IMR-90 (cell line): ENCODE measurements at regions not wholly inside any gene's neighbourhood (a gene's known extent, or its start where the extent isn't known, plus 50 kb on each side); places are given as distances from the start of the nearest gene placed in this dataset.

Experiments
- ATAC-seq: fragments of 200-7000 bp; cut with Tn5 transposase; 2 replicates; pipeline ENCODE4 v1.9.1; 2020; ENCODE audit warnings: low read depth, mild to moderate bottlenecking, moderate library complexity
- BruUV-seq: library from RNA; stranded (reverse); fragments of 400-500 nt; replicated peaks from 2 replicates; lab custom pipeline; 2021; lab: Mats Ljungman, UMichigan
- CTCF ChIA-PET: fragments of 300-600 bp; formaldehyde crosslinking; extraction: SDS; loops from one replicate; lab custom pipeline; 2021; ENCODE audit warnings: antibody characterized with exemption; lab: Yijun Ruan, JAX
- POLR2A ChIA-PET: fragments of 300-600 bp; sonication (Branson Sonifier 250); formaldehyde crosslinking; loops from one replicate; lab custom pipeline; 2022; ENCODE audit warnings: antibody characterized with exemption; ENCODE audit not compliant: unreplicated experiment; lab: Charles Lee
- DNase-seq: peaks from one replicate; pipeline ENCODE4 v3.0.0; 2013
- H2AFZ ChIP-seq: replicated peaks from 2 replicates; pipeline ENCODE3; 2013; ENCODE audit warnings: low read length, mild to moderate bottlenecking; ENCODE audit not compliant: poor library complexity
- H2AK5ac ChIP-seq: 2 replicates; pipeline ENCODE4 v1.6.1; 2013; ENCODE audit warnings: low read depth, low read length, inconsistent platforms
- H2AK9ac ChIP-seq: replicated peaks from 2 replicates; pipeline ENCODE3; 2013; ENCODE audit warnings: mild to moderate bottlenecking, low read depth, low read length, moderate library complexity; ENCODE audit not compliant: poor library complexity
- H2BK120ac ChIP-seq: 2 replicates; pipeline ENCODE4 v1.6.1; 2013; ENCODE audit warnings: low read depth, low read length, inconsistent platforms
- H2BK15ac ChIP-seq: 3 replicates; pipeline ENCODE4 v1.6.1; 2013; ENCODE audit warnings: low read depth, low read length, inconsistent platforms
- H2BK20ac ChIP-seq: 2 replicates; pipeline ENCODE4 v1.6.1; 2013; ENCODE audit warnings: low read depth, mild to moderate bottlenecking, inconsistent platforms, low read length, moderate library complexity
- H2BK5ac ChIP-seq: 2 replicates; pipeline ENCODE4 v1.6.1; 2013; ENCODE audit warnings: mild to moderate bottlenecking, low read depth, low read length, inconsistent platforms; ENCODE audit not compliant: poor library complexity, severe bottlenecking
- H3K14ac ChIP-seq: replicated peaks from 2 replicates; pipeline ENCODE4 v1.6.1; 2013; ENCODE audit warnings: low read depth, low read length, inconsistent platforms
- H3K18ac ChIP-seq: 2 replicates; pipeline ENCODE4 v1.6.1; 2013; ENCODE audit warnings: low read depth, low read length, control low read depth
- H3K23ac ChIP-seq: 2 replicates; pipeline ENCODE4 v1.6.1; 2013; ENCODE audit warnings: low read depth, low read length, inconsistent platforms
- H3K27ac ChIP-seq: 2 replicates; pipeline ENCODE4 v1.5.1; 2013; ENCODE audit warnings: mild to moderate bottlenecking, control low read depth, low read length; ENCODE audit not compliant: insufficient read depth
- H3K27me3 ChIP-seq: 2 replicates; pipeline ENCODE4 v1.6.1; 2013; ENCODE audit warnings: low read length; ENCODE audit not compliant: control insufficient read depth, insufficient read depth
- H3K36me3 ChIP-seq: 2 replicates; pipeline ENCODE4 v1.6.1; 2013; ENCODE audit warnings: low read length, mixed read lengths; ENCODE audit not compliant: control insufficient read depth, insufficient read depth
- H3K4ac ChIP-seq: 2 replicates; pipeline ENCODE4 v1.6.1; 2013; ENCODE audit warnings: low read depth, low read length, inconsistent platforms
- H3K4me1 ChIP-seq: 2 replicates; pipeline ENCODE4 v1.6.1; 2013; ENCODE audit warnings: low read length, mixed read lengths; ENCODE audit not compliant: control insufficient read depth, insufficient read depth
- H3K4me2 ChIP-seq: 2 replicates; pipeline ENCODE4 v1.6.1; 2013; ENCODE audit warnings: low read depth, mild to moderate bottlenecking, control low read depth, low read length, moderate library complexity
- H3K4me3 ChIP-seq: 2 replicates; pipeline ENCODE4 v1.5.1; 2013; ENCODE audit warnings: low read depth, mild to moderate bottlenecking, control low read depth, low read length, moderate library complexity; ENCODE audit not compliant: insufficient read depth
- H3K56ac ChIP-seq: 2 replicates; pipeline ENCODE4 v1.6.1; 2013; ENCODE audit warnings: low read length, inconsistent platforms; ENCODE audit not compliant: insufficient read depth; ENCODE audit errors: extremely low read depth
- H3K79me1 ChIP-seq, 2 experiments: 2 replicates each; pipeline ENCODE4 v1.6.1; 2013; ENCODE audit warnings: low read length in 2 of 2, inconsistent platforms in 1 of 2, low read depth in 1 of 2
- H3K9ac ChIP-seq: 2 replicates; pipeline ENCODE4 v1.6.1; 2013; ENCODE audit warnings: low read depth, low read length, control low read depth
- H3K9me1 ChIP-seq: 2 replicates; pipeline ENCODE4 v1.6.1; 2013; ENCODE audit warnings: low read length, inconsistent platforms; ENCODE audit not compliant: insufficient read depth
- H3K9me3 ChIP-seq: 2 replicates; pipeline ENCODE4 v1.6.1; 2013; ENCODE audit warnings: low read length; ENCODE audit not compliant: control insufficient read depth, insufficient read depth
- H4K20me1 ChIP-seq: 2 replicates; pipeline ENCODE4 v1.6.1; 2013; ENCODE audit warnings: low read length, inconsistent platforms; ENCODE audit not compliant: insufficient read depth
- H4K5ac ChIP-seq: 2 replicates; pipeline ENCODE4 v1.6.1; 2013; ENCODE audit warnings: mild to moderate bottlenecking, low read depth, low read length, control low read depth
- H4K8ac ChIP-seq, 2 experiments: 2 replicates each; pipeline ENCODE4 v1.6.1; 2013; ENCODE audit warnings: low read depth in 2 of 2, low read length in 2 of 2, control low read depth in 1 of 2, inconsistent platforms in 1 of 2
- H4K91ac ChIP-seq: 2 replicates; pipeline ENCODE4 v1.6.1; 2013; ENCODE audit warnings: low read depth, low read length, inconsistent platforms; ENCODE audit not compliant: insufficient read depth
- BHLHE40 ChIP-seq: fragments of 150-350 bp; IDR thresholded peaks from 2 replicates; pipeline ENCODE4 v1.6.1; 2016; ENCODE audit warnings: mild to moderate bottlenecking, low read depth, low read length
- CEBPB ChIP-seq: IDR thresholded peaks from 2 replicates; pipeline ENCODE4 v1.6.1; 2012; ENCODE audit warnings: low read depth, low read length, improper control_type of control experiment
- CHD1 ChIP-seq: IDR thresholded peaks from 2 replicates; pipeline ENCODE4 v1.6.1; 2012; ENCODE audit warnings: low read depth, low read length, improper control_type of control experiment
- FOS ChIP-seq: fragments of 150-350 bp; IDR thresholded peaks from 2 replicates; pipeline ENCODE4 v1.6.1; 2016; ENCODE audit warnings: low read depth, low read length
- MAFK ChIP-seq: IDR thresholded peaks from 2 replicates; pipeline ENCODE4 v1.6.1; 2012; ENCODE audit warnings: low read depth, low read length, improper control_type of control experiment
- NFE2L2 ChIP-seq: fragments of 150-350 bp; IDR thresholded peaks from 2 replicates; pipeline ENCODE4 v1.6.1; 2016; ENCODE audit warnings: low read depth, mild to moderate bottlenecking, low read length
- RAD21 ChIP-seq: IDR thresholded peaks from 2 replicates; pipeline ENCODE4 v1.6.1; 2012; ENCODE audit warnings: low read length, improper control_type of control experiment
- RCOR1 ChIP-seq: IDR thresholded peaks from 2 replicates; pipeline ENCODE4 v1.6.1; 2012; ENCODE audit warnings: mild to moderate bottlenecking, low read length, improper control_type of control experiment; ENCODE audit not compliant: insufficient replicate concordance
- RFX5 ChIP-seq: IDR thresholded peaks from 2 replicates; pipeline ENCODE4 v1.8.0; 2012; ENCODE audit warnings: low read depth, mild to moderate bottlenecking, low read length, moderate library complexity
- SMC3 ChIP-seq: fragments of 150-350 bp; IDR thresholded peaks from 2 replicates; pipeline ENCODE4 v1.6.1; 2016; ENCODE audit warnings: low read depth, mild to moderate bottlenecking, antibody characterized with exemption, low read length, moderate library complexity
- WGBS, 2 experiments: methylation state at CpG; one replicate each; pipeline versions ENCODE4 v1.1.5 to v1.1.7; 2013; ENCODE audit warnings: missing lambda C conversion rate in 2 of 2; ENCODE audit not compliant: insufficient read length in 1 of 2; ENCODE audit errors: extremely low coverage in 2 of 2; 5-methylcytosine and 5-hydroxymethylcytosine counted together
- dilution Hi-C: fragments of 300-500 bp; cut with HindIII; formaldehyde crosslinking; loops from one replicate; pipeline ENCODE4 v1.14.3; 2018; ENCODE audit warnings: low sequenced_read_pairs; ENCODE audit not compliant: unreplicated experiment
- in situ Hi-C: fragments of 300-500 bp; cut with MboI; formaldehyde crosslinking; loops from 3 replicates; pipeline ENCODE4 v1.14.3; 2019; ENCODE audit warnings: low sequenced_read_pairs, inconsistent platforms, mixed read lengths
- intact Hi-C: fragments of 100-400 bp; cut with micrococcal nuclease; formaldehyde crosslinking; loops from 2 replicates; pipeline ENCODE4 v1.10.0; 2022
- TF ChIP-seq, protein P1 (sequence below): fragments of 150-350 bp; IDR thresholded peaks from 2 replicates; pipeline ENCODE4 v1.6.1; 2016; ENCODE audit warnings: low read depth, mild to moderate bottlenecking, low read length, moderate library complexity, borderline replicate concordance
- TF ChIP-seq, protein P2 (sequence below): conservative IDR thresholded peaks from 2 replicates; pipeline ENCODE4 v1.5.1; 2012; ENCODE audit warnings: mild to moderate bottlenecking, low read depth, low read length, improper control_type of control experiment
- TF ChIP-seq, protein P3 (sequence below): fragments of 150-350 bp; IDR thresholded peaks from 2 replicates; pipeline ENCODE4 v1.6.1; 2017; ENCODE audit warnings: mild to moderate bottlenecking, antibody characterized with exemption, low read length, low read depth

DNA sequence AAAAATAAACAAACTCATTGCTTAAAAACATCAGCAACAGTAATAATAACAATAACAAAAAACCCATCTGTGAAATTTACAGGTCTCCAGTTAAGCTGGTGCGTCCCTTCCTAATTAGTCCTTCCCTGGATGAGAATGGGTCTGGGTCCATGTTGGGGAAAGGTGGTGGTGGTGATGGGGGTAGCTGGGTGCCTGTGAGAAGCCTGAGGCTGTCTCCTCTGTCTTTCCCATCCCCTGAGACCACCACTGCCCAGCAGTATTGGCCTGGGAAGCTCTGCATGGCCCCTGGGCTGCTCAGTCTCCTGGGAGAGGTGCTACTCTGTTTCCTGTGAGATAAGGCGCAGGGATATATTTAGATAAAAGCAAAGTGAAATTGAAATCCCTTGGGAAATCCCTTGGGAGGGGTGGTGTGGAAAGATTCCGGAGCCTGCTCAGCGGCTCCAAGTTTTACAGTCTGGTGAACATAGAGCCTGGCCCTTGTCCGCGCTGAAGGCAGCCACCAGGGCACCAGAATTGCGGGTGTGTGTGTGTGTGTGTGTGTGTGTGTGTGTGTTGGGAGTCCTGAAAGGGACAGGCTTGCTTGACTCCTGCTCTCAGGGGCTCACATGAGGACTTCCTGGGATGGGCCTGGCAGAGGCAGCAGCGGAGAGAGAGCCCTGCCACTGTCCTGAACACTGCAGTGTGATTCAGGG is 150.2 kb downstream of the FOXD2 start:
- intact Hi-C loops (no loop called here), in situ Hi-C loops (no loop called here), dilution Hi-C loops (no loop called here)
- Histone ChIP-seq H3K9me3 (no peaks in the 10 kb centered on the region), H3K4ac (no peak overlapping the region), H3K4me3 (no peak overlapping the region), H3K18ac (no peak overlapping the region), H4K20me1 (no peaks in the 10 kb centered on the region), H4K5ac (no peak overlapping the region), H3K56ac (no peak overlapping the region), H2BK20ac (no peak overlapping the region), H3K9ac (no peak overlapping the region), H2AK9ac (no peak overlapping the region), H3K27me3 (peaks cover 6% of the 10 kb centered on the region; the same call in 1 of the 2 replicates), H3K23ac (no peak overlapping the region), H3K36me3 (no peaks in the 10 kb centered on the region), H2BK15ac (no peak overlapping the region), H3K9me1 (no peaks in the 10 kb centered on the region), H2AFZ (no peak overlapping the region), H2AK5ac (no peak overlapping the region), H4K91ac (no peak overlapping the region), H3K79me1 (no peaks in the 10 kb centered on the region), H3K14ac (no peak overlapping the region), H2BK5ac (no peak overlapping the region), H3K4me1 (no peaks in the 10 kb centered on the region), H3K4me2 (no peak overlapping the region), H4K8ac (no peak overlapping the region), H2BK120ac (no peak overlapping the region), H3K27ac (no peak overlapping the region)
- DNase-seq (no peak), ATAC-seq (no peak)
- ChIA-PET POLR2A (no interaction called here), CTCF (no interaction called here)
- 60% methylated on average over 1 of the region's 8 CpGs; no CpG with 5 or more reads in 1 of the 2 experiments for WGBS, 2 experiments
- no TSS peak for BruUV-seq
- TF ChIP-seq, protein P1, sequence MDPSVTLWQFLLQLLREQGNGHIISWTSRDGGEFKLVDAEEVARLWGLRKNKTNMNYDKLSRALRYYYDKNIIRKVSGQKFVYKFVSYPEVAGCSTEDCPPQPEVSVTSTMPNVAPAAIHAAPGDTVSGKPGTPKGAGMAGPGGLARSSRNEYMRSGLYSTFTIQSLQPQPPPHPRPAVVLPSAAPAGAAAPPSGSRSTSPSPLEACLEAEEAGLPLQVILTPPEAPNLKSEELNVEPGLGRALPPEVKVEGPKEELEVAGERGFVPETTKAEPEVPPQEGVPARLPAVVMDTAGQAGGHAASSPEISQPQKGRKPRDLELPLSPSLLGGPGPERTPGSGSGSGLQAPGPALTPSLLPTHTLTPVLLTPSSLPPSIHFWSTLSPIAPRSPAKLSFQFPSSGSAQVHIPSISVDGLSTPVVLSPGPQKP, result no peak
- TF ChIP-seq CEBPB (no peak), MAFK (no peak), CHD1 (no peak), NFE2L2 (no peak), BHLHE40 (no peak), RAD21 (no peak), SMC3 (no peak), RCOR1 (no peak), FOS (no peak), RFX5 (no peak)
- TF ChIP-seq, protein P2, sequence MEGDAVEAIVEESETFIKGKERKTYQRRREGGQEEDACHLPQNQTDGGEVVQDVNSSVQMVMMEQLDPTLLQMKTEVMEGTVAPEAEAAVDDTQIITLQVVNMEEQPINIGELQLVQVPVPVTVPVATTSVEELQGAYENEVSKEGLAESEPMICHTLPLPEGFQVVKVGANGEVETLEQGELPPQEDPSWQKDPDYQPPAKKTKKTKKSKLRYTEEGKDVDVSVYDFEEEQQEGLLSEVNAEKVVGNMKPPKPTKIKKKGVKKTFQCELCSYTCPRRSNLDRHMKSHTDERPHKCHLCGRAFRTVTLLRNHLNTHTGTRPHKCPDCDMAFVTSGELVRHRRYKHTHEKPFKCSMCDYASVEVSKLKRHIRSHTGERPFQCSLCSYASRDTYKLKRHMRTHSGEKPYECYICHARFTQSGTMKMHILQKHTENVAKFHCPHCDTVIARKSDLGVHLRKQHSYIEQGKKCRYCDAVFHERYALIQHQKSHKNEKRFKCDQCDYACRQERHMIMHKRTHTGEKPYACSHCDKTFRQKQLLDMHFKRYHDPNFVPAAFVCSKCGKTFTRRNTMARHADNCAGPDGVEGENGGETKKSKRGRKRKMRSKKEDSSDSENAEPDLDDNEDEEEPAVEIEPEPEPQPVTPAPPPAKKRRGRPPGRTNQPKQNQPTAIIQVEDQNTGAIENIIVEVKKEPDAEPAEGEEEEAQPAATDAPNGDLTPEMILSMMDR, result no peak
- TF ChIP-seq, protein P3, sequence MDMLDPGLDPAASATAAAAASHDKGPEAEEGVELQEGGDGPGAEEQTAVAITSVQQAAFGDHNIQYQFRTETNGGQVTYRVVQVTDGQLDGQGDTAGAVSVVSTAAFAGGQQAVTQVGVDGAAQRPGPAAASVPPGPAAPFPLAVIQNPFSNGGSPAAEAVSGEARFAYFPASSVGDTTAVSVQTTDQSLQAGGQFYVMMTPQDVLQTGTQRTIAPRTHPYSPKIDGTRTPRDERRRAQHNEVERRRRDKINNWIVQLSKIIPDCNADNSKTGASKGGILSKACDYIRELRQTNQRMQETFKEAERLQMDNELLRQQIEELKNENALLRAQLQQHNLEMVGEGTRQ, result no peak
